SK-N-MC (cell line): ENCODE measurements at regions not wholly inside any gene's neighbourhood (a gene's known extent, or its start where the extent isn't known, plus 50 kb on each side); places are given as distances from the start of the nearest gene placed in this dataset.
"Not testable (repeated sequence)": the region's sequence is repeated elsewhere in the genome, so short reads cannot be mapped to it uniquely, and the experiment has no call there.

Experiments
- DNase-seq: peaks from one replicate; pipeline ENCODE4 v3.0.0-alpha.2; 2011; ENCODE audit warnings: low read depth, low spot score
- H3K27ac ChIP-seq: fragments of 200-600 bp; sonication (generic); 2 replicates; pipeline ENCODE4 v1.5.1; 2016; ENCODE audit warnings: mixed run types
- H3K36me3 ChIP-seq: fragments of 200-600 bp; sonication (generic); 2 replicates; pipeline ENCODE4 v1.6.1; 2017; ENCODE audit warnings: antibody characterized with exemption, low read length, mixed read lengths; ENCODE audit not compliant: insufficient read depth
- H3K4me3 ChIP-seq: fragments of 200-600 bp; sonication (generic); 2 replicates; pipeline ENCODE4 v1.5.1; 2016
- H3K9ac ChIP-seq: fragments of 200-600 bp; sonication (generic); 2 replicates; pipeline ENCODE4 v1.8.0; 2017; ENCODE audit warnings: mixed run types, mixed read lengths; ENCODE audit not compliant: insufficient read length
- H3K9me3 ChIP-seq: fragments of 200-600 bp; sonication (generic); 2 replicates; pipeline ENCODE4 v1.6.1; 2017; ENCODE audit warnings: low read depth, mild to moderate bottlenecking, antibody characterized with exemption, low read length, moderate library complexity, mixed read lengths
- EZH2 ChIP-seq: fragments of 200-600 bp; sonication (generic); IDR thresholded peaks from one replicate; pipeline ENCODE4 v1.6.1; 2017; ENCODE audit warnings: antibody characterized with exemption
- FOXP2 ChIP-seq: optimal IDR thresholded peaks from 2 replicates; pipeline ENCODE3; 2011; ENCODE audit warnings: mild to moderate bottlenecking, moderate library complexity; ENCODE audit not compliant: insufficient read depth; ENCODE audit errors: extremely low read length, control extremely low read depth
- POLR2AphosphoS5 ChIP-seq: IDR thresholded peaks from 2 replicates; pipeline ENCODE4 v1.6.1; 2012; ENCODE audit warnings: mild to moderate bottlenecking, low read depth, low read length, borderline replicate concordance

GRCh38 chr5:92023141-92023471 lies 640.0 kb upstream of the ARRDC3 start:
- no peak overlapping the region for H3K27ac ChIP-seq
- H3K9ac ChIP-seq = no peak overlapping the region
- TF ChIP-seq FOXP2 (no peak), POLR2AphosphoS5 (no peak), EZH2 (no peak)
- no peak overlapping the region for H3K4me3 ChIP-seq
- H3K36me3 ChIP-seq = no peaks in the 10 kb centered on the region
- H3K9me3 ChIP-seq = no peaks in the 10 kb centered on the region
- no peak for DNase-seq

- Histone ChIP-seq H3K9me3 (no peaks in the 10 kb centered on the region), H3K9ac (no peak overlapping the region), H3K36me3 (no peaks in the 10 kb centered on the region), H3K4me3 (no peak overlapping the region), H3K27ac (no peak overlapping the region)
- TF ChIP-seq FOXP2 = no peak
- no peak for TF ChIP-seq POLR2AphosphoS5
- no peak for TF ChIP-seq EZH2
- DNase-seq = no peak
Measured at GRCh38 chr5:92022415-92023140, 639.5 kb upstream of the ARRDC3 start.

GRCh38 chr5:92019376-92019990 lies 636.4 kb upstream of the ARRDC3 start:
- no peak for TF ChIP-seq POLR2AphosphoS5
- no peak for TF ChIP-seq FOXP2
- no peak for TF ChIP-seq EZH2
- H3K9me3 ChIP-seq = no peaks in the 10 kb centered on the region
- no peak overlapping the region for H3K27ac ChIP-seq
- H3K36me3 ChIP-seq = no peaks in the 10 kb centered on the region
- H3K9ac ChIP-seq = no peak overlapping the region
- no peak for DNase-seq
- no peak overlapping the region for H3K4me3 ChIP-seq

GRCh38 chr5:92017776-92018175 lies 634.7 kb upstream of the ARRDC3 start:
- DNase-seq = no peak
- Histone ChIP-seq H3K4me3 (no peak overlapping the region), H3K9me3 (no peaks in the 10 kb centered on the region), H3K9ac (no peak overlapping the region), H3K36me3 (no peaks in the 10 kb centered on the region), H3K27ac (no peak overlapping the region)
- no peak for TF ChIP-seq EZH2
- no peak for TF ChIP-seq POLR2AphosphoS5
- no peak for TF ChIP-seq FOXP2

- not testable (repeated sequence) for H3K9ac ChIP-seq, DNase-seq, H3K36me3 ChIP-seq, H3K9me3 ChIP-seq, H3K4me3 ChIP-seq, H3K27ac ChIP-seq
Measured at GRCh38 chr5:92011845-92012244, 628.7 kb upstream of the ARRDC3 start.

- no peak for TF ChIP-seq EZH2
- Histone ChIP-seq H3K27ac (no peak overlapping the region), H3K9me3 (no peaks in the 10 kb centered on the region), H3K4me3 (no peak overlapping the region), H3K9ac (no peak overlapping the region), H3K36me3 (no peaks in the 10 kb centered on the region)
- DNase-seq = no peak
Measured at GRCh38 chr5:92003806-92004205, 620.7 kb upstream of the ARRDC3 start.

- Histone ChIP-seq H3K9ac (no peak overlapping the region), H3K4me3 (no peak overlapping the region), H3K36me3 (no peaks in the 10 kb centered on the region), H3K9me3 (no peaks in the 10 kb centered on the region), H3K27ac (no peak overlapping the region)
- DNase-seq = no peak
- TF ChIP-seq EZH2 = no peak
- TF ChIP-seq POLR2AphosphoS5 = no peak
- TF ChIP-seq FOXP2 = no peak
Measured at GRCh38 chr5:92002721-92003274, 619.7 kb upstream of the ARRDC3 start.

- no peak for TF ChIP-seq POLR2AphosphoS5
- no peak for TF ChIP-seq FOXP2
- no peak for TF ChIP-seq EZH2
- no peak for DNase-seq
- H3K9me3 ChIP-seq = no peaks in the 10 kb centered on the region
- H3K9ac ChIP-seq = no peak overlapping the region
- H3K36me3 ChIP-seq = no peaks in the 10 kb centered on the region
- H3K27ac ChIP-seq = no peak overlapping the region
- H3K4me3 ChIP-seq = no peak overlapping the region
Measured at GRCh38 chr5:91998774-91999173, 615.7 kb upstream of the ARRDC3 start.

GRCh38 chr5:91983869-91984268 lies 600.8 kb upstream of the ARRDC3 start:
- no peak overlapping the region for H3K27ac ChIP-seq
- no peak for DNase-seq
- no peaks in the 10 kb centered on the region for H3K9me3 ChIP-seq
- H3K4me3 ChIP-seq = no peak overlapping the region
- no peaks in the 10 kb centered on the region for H3K36me3 ChIP-seq
- no peak for TF ChIP-seq POLR2AphosphoS5
- TF ChIP-seq EZH2 = no peak
- TF ChIP-seq FOXP2 = no peak
- no peak overlapping the region for H3K9ac ChIP-seq
